ENCODE measurements at regions not wholly inside any gene's neighbourhood (a gene's known extent, or its start where the extent isn't known, plus 50 kb on each side); places are given as distances from the start of the nearest gene placed in this dataset.
A peak's percentile ranks its signal among the peaks of the same experiment; 100 is the strongest.

- Mint-ChIP-seq H3K27me3 (peaks cover 2% of the 10 kb centered on the region), H3K4me1 (ENCODE audit: low read depth) (peaks cover 9% of the 10 kb centered on the region), H3K4me3 (no peak overlapping the region), H3K27ac (no peak overlapping the region), H3K9me3 (no peaks in the 10 kb centered on the region), H3K36me3 (ENCODE audit: low read depth) (no peaks in the 10 kb centered on the region)
- DNase-seq = no peak
Observed at GRCh38 chr2:8028981-8029380, 652.9 kb upstream of the ID2 start.

GRCh38 chr2:8030573-8031303, 651.1 kb upstream of the ID2 start:
- Mint-ChIP-seq H3K27ac (no peak overlapping the region), H3K4me3 (no peak overlapping the region), H3K4me1 (ENCODE audit: low read depth) (peaks cover 9% of the 10 kb centered on the region), H3K9me3 (no peaks in the 10 kb centered on the region), H3K27me3 (no peaks in the 10 kb centered on the region), H3K36me3 (ENCODE audit: low read depth) (no peaks in the 10 kb centered on the region)
- DNase-seq = no peak

GRCh38 chr2:8031370-8031769, 650.5 kb upstream of the ID2 start:
- no peaks in the 10 kb centered on the region for H3K27me3 Mint-ChIP-seq
- no peaks in the 10 kb centered on the region for H3K36me3 Mint-ChIP-seq (ENCODE audit: low read depth)
- H3K27ac Mint-ChIP-seq = no peak overlapping the region
- H3K4me3 Mint-ChIP-seq = no peak overlapping the region
- no peak for DNase-seq
- peaks cover 9% of the 10 kb centered on the region for H3K4me1 Mint-ChIP-seq (ENCODE audit: low read depth)
- H3K9me3 Mint-ChIP-seq = no peaks in the 10 kb centered on the region

- DNase-seq = no peak
- Mint-ChIP-seq H3K4me3 (no peak overlapping the region), H3K36me3 (ENCODE audit: low read depth) (no peaks in the 10 kb centered on the region), H3K27me3 (no peaks in the 10 kb centered on the region), H3K4me1 (ENCODE audit: low read depth) (peaks cover 9% of the 10 kb centered on the region), H3K27ac (no peak overlapping the region), H3K9me3 (no peaks in the 10 kb centered on the region)
Observed at GRCh38 chr2:8033546-8034096, 648.2 kb upstream of the ID2 start.

- H3K27ac Mint-ChIP-seq = no peak overlapping the region
- DNase-seq = no peak
- H3K4me1 Mint-ChIP-seq (ENCODE audit: low read depth) = peaks cover 3% of the 10 kb centered on the region
- no peaks in the 10 kb centered on the region for H3K27me3 Mint-ChIP-seq
- H3K36me3 Mint-ChIP-seq (ENCODE audit: low read depth) = no peaks in the 10 kb centered on the region
- no peaks in the 10 kb centered on the region for H3K9me3 Mint-ChIP-seq
- no peak overlapping the region for H3K4me3 Mint-ChIP-seq
Observed at GRCh38 chr2:8036366-8036765, 645.5 kb upstream of the ID2 start.

- Mint-ChIP-seq H3K9me3 (no peaks in the 10 kb centered on the region), H3K4me3 (no peak overlapping the region), H3K27me3 (no peaks in the 10 kb centered on the region), H3K4me1 (ENCODE audit: low read depth) (no peaks in the 10 kb centered on the region), H3K36me3 (ENCODE audit: low read depth) (no peaks in the 10 kb centered on the region), H3K27ac (no peak overlapping the region)
- DNase-seq = no peak
Observed at GRCh38 chr2:8039732-8040131, 642.1 kb upstream of the ID2 start.

- H3K27me3 Mint-ChIP-seq = no peaks in the 10 kb centered on the region
- no peaks in the 10 kb centered on the region for H3K4me1 Mint-ChIP-seq (ENCODE audit: low read depth)
- no peak overlapping the region for H3K27ac Mint-ChIP-seq
- H3K9me3 Mint-ChIP-seq = no peaks in the 10 kb centered on the region
- no peak for DNase-seq
- H3K36me3 Mint-ChIP-seq (ENCODE audit: low read depth) = no peaks in the 10 kb centered on the region
- no peak overlapping the region for H3K4me3 Mint-ChIP-seq
Observed at GRCh38 chr2:8043295-8043694, 638.6 kb upstream of the ID2 start.

GRCh38 chr2:8044046-8044594, 637.7 kb upstream of the ID2 start:
- DNase-seq = no peak
- Mint-ChIP-seq H3K9me3 (no peaks in the 10 kb centered on the region), H3K27me3 (no peaks in the 10 kb centered on the region), H3K4me3 (no peak overlapping the region), H3K36me3 (ENCODE audit: low read depth) (no peaks in the 10 kb centered on the region), H3K4me1 (ENCODE audit: low read depth) (peaks cover 6% of the 10 kb centered on the region), H3K27ac (no peak overlapping the region)

GRCh38 chr2:8045081-8045614, 636.7 kb upstream of the ID2 start:
- Mint-ChIP-seq H3K36me3 (ENCODE audit: low read depth) (no peaks in the 10 kb centered on the region), H3K27ac (no peak overlapping the region), H3K9me3 (no peaks in the 10 kb centered on the region), H3K4me3 (no peak overlapping the region), H3K4me1 (ENCODE audit: low read depth) (peaks cover 16% of the 10 kb centered on the region), H3K27me3 (no peaks in the 10 kb centered on the region)
- no peak for DNase-seq

GRCh38 chr2:8046849-8047248, 635.0 kb upstream of the ID2 start:
- DNase-seq = no peak
- H3K4me3 Mint-ChIP-seq = no peak overlapping the region
- H3K9me3 Mint-ChIP-seq = peaks cover 7% of the 10 kb centered on the region
- peaks cover 30% of the 10 kb centered on the region for H3K4me1 Mint-ChIP-seq (ENCODE audit: low read depth)
- no peaks in the 10 kb centered on the region for H3K36me3 Mint-ChIP-seq (ENCODE audit: low read depth)
- no peak overlapping the region for H3K27ac Mint-ChIP-seq
- no peaks in the 10 kb centered on the region for H3K27me3 Mint-ChIP-seq

GRCh38 chr2:8049176-8049575, 632.7 kb upstream of the ID2 start:
- Mint-ChIP-seq H3K9me3 (peaks cover 7% of the 10 kb centered on the region), H3K36me3 (ENCODE audit: low read depth) (no peaks in the 10 kb centered on the region), H3K27me3 (no peaks in the 10 kb centered on the region), H3K4me1 (ENCODE audit: low read depth) (peaks cover 42% of the 10 kb centered on the region), H3K4me3 (no peak overlapping the region), H3K27ac (no peak overlapping the region)
- DNase-seq = no peak

GRCh38 chr2:8049851-8050571, 631.8 kb upstream of the ID2 start:
- no peaks in the 10 kb centered on the region for H3K36me3 Mint-ChIP-seq (ENCODE audit: low read depth)
- DNase-seq = peak; percentile 60
- peaks cover 7% of the 10 kb centered on the region for H3K9me3 Mint-ChIP-seq
- peak overlapping the region; percentile 21 for H3K4me3 Mint-ChIP-seq
- peak overlapping the region; percentile 87 for H3K27ac Mint-ChIP-seq
- H3K27me3 Mint-ChIP-seq = no peaks in the 10 kb centered on the region
- peaks cover 42% of the 10 kb centered on the region for H3K4me1 Mint-ChIP-seq (ENCODE audit: low read depth)

GRCh38 chr2:8053216-8053615, 628.6 kb upstream of the ID2 start:
- peaks cover 21% of the 10 kb centered on the region for H3K9me3 Mint-ChIP-seq
- no peak overlapping the region for H3K27ac Mint-ChIP-seq
- no peak for DNase-seq
- no peaks in the 10 kb centered on the region for H3K36me3 Mint-ChIP-seq (ENCODE audit: low read depth)
- H3K27me3 Mint-ChIP-seq = no peaks in the 10 kb centered on the region
- peaks cover 42% of the 10 kb centered on the region for H3K4me1 Mint-ChIP-seq (ENCODE audit: low read depth)
- no peak overlapping the region for H3K4me3 Mint-ChIP-seq

GRCh38 chr2:8054070-8054469, 627.8 kb upstream of the ID2 start:
- no peak overlapping the region for H3K27ac Mint-ChIP-seq
- H3K9me3 Mint-ChIP-seq = peaks cover 21% of the 10 kb centered on the region
- DNase-seq = no peak
- no peak overlapping the region for H3K4me3 Mint-ChIP-seq
- H3K36me3 Mint-ChIP-seq (ENCODE audit: low read depth) = no peaks in the 10 kb centered on the region
- no peaks in the 10 kb centered on the region for H3K27me3 Mint-ChIP-seq
- H3K4me1 Mint-ChIP-seq (ENCODE audit: low read depth) = peaks cover 39% of the 10 kb centered on the region

- DNase-seq = no peak
- H3K4me1 Mint-ChIP-seq (ENCODE audit: low read depth) = peaks cover 11% of the 10 kb centered on the region
- no peak overlapping the region for H3K27ac Mint-ChIP-seq
- H3K9me3 Mint-ChIP-seq = peaks cover 13% of the 10 kb centered on the region
- H3K4me3 Mint-ChIP-seq = no peak overlapping the region
- no peaks in the 10 kb centered on the region for H3K36me3 Mint-ChIP-seq (ENCODE audit: low read depth)
- H3K27me3 Mint-ChIP-seq = no peaks in the 10 kb centered on the region
Observed at GRCh38 chr2:8058652-8059051, 623.2 kb upstream of the ID2 start.

Measured in activated T-cell treated with anti-CD3 and anti-CD28 coated beads, Interleukin-2, amount 50 U/mL, for 24 hours (primary cell).